GM21367 (cell line): ENCODE measurements at regions not wholly inside any gene's neighbourhood (a gene's known extent, or its start where the extent isn't known, plus 50 kb on each side); places are given as distances from the start of the nearest gene placed in this dataset.
"Not testable (repeated sequence)": the region's sequence is repeated elsewhere in the genome, so short reads cannot be mapped to it uniquely, and the experiment has no call there.

ENCODE experiments used
- ATAC-seq: cut with Tn5 transposase; IDR thresholded peaks from one replicate; pipeline ENCODE4 v1.9.1; 2021; ENCODE audit not compliant: unreplicated experiment

- ATAC-seq: no peak
Measured at GRCh38 chr5:100641833-100642232, 106.7 kb downstream of the FAM174A start.

GRCh38 chr5:100643473-100643872, 108.3 kb downstream of the FAM174A start:
- ATAC-seq: no peak

GRCh38 chr5:100644185-100644584, 109.0 kb downstream of the FAM174A start:
- ATAC-seq: no peak

GRCh38 chr5:100644776-100645175, 109.6 kb downstream of the FAM174A start:
- ATAC-seq: no peak

GRCh38 chr5:100646011-100646410, 110.8 kb downstream of the FAM174A start:
- no peak for ATAC-seq

GRCh38 chr5:100646691-100647090, 111.5 kb downstream of the FAM174A start:
- no peak for ATAC-seq

- ATAC-seq: peak; percentile 52
Measured at GRCh38 chr5:100647461-100648230, 112.5 kb downstream of the FAM174A start.

- no peak for ATAC-seq
Measured at GRCh38 chr5:100654895-100655294, 119.7 kb downstream of the FAM174A start.

- ATAC-seq: not testable (repeated sequence)
Measured at GRCh38 chr5:100656771-100657170, 121.6 kb downstream of the FAM174A start.

- no peak for ATAC-seq
Measured at GRCh38 chr5:100659080-100659795, 124.1 kb downstream of the FAM174A start.

GRCh38 chr5:100664140-100664539, 129.0 kb downstream of the FAM174A start:
- no peak for ATAC-seq

- peak; percentile 62 for ATAC-seq
Measured at GRCh38 chr5:100667161-100667630, 132.0 kb downstream of the FAM174A start.

GRCh38 chr5:100668511-100668910, 133.3 kb downstream of the FAM174A start:
- ATAC-seq: no peak

GRCh38 chr5:100676817-100677631, 141.8 kb downstream of the FAM174A start:
- no peak for ATAC-seq

GRCh38 chr5:100682625-100683024, 147.5 kb downstream of the FAM174A start:
- no peak for ATAC-seq

- ATAC-seq: no peak
Measured at GRCh38 chr5:100683881-100684280, 148.7 kb downstream of the FAM174A start.

- not testable (repeated sequence) for ATAC-seq
Measured at GRCh38 chr5:100685122-100685521, 149.9 kb downstream of the FAM174A start.

GRCh38 chr5:100688834-100689233, 153.7 kb downstream of the FAM174A start:
- ATAC-seq: not testable (repeated sequence)

GRCh38 chr5:100690036-100690560, 154.9 kb downstream of the FAM174A start:
- ATAC-seq: no peak

- no peak for ATAC-seq
Measured at GRCh38 chr5:100691085-100691484, 155.9 kb downstream of the FAM174A start.

GRCh38 chr5:100691548-100691947, 156.4 kb downstream of the FAM174A start:
- ATAC-seq: no peak
